ENCODE measurements at regions not wholly inside any gene's neighbourhood (a gene's known extent, or its start where the extent isn't known, plus 50 kb on each side); places are given as distances from the start of the nearest gene placed in this dataset.

DNA sequence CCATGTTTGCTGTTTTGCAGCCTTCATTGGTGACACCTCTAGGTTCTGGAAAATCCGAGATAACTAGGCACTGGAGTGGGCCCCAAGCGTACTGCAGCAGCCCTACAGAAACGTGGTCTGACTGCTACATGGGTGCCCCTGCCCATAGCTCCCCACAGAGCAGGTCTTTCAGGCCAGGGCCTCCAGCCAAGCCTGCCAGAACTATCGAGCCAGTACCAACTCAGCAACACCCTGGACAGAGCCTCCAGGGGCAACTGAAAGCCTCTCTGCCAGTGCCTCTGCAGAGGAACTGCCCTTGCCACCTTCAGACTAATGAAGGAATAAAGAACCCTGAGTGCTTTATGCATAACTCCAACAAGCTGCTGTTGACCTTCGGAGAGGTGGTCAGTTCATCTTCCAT lies 111.1 kb upstream of the PPP3CA start:
- H3K4me1 ChIP-seq (ENCODE audit: insufficient read depth, low read length, poor library complexity, severe bottlenecking), result peaks cover 16% of the 10 kb centered on the region
- H3K27me3 ChIP-seq (replicated peaks; ENCODE audit: insufficient read depth, low read depth, low read length, poor library complexity), result no peaks in the 10 kb centered on the region
- BruUV-seq (replicated peaks), result no TSS peak
- H3K4me3 ChIP-seq (ENCODE audit: low read depth, low read length, poor library complexity, severe bottlenecking), result no peak overlapping the region
- TF ChIP-seq, protein P1, sequence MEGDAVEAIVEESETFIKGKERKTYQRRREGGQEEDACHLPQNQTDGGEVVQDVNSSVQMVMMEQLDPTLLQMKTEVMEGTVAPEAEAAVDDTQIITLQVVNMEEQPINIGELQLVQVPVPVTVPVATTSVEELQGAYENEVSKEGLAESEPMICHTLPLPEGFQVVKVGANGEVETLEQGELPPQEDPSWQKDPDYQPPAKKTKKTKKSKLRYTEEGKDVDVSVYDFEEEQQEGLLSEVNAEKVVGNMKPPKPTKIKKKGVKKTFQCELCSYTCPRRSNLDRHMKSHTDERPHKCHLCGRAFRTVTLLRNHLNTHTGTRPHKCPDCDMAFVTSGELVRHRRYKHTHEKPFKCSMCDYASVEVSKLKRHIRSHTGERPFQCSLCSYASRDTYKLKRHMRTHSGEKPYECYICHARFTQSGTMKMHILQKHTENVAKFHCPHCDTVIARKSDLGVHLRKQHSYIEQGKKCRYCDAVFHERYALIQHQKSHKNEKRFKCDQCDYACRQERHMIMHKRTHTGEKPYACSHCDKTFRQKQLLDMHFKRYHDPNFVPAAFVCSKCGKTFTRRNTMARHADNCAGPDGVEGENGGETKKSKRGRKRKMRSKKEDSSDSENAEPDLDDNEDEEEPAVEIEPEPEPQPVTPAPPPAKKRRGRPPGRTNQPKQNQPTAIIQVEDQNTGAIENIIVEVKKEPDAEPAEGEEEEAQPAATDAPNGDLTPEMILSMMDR (conservative IDR thresholded peaks at IDR 0.05; ENCODE audit: low read depth, low read length), result no peak
- TF ChIP-seq EZH2 (IDR thresholded peaks at IDR 0.05; ENCODE audit: borderline replicate concordance, low read depth, low read length, poor library complexity, severe bottlenecking), result no peak
- ChIA-PET POLR2A (ENCODE audit: low non-redundant PET) (no interaction called here), CTCF (no interaction called here)
- DNase-seq (ENCODE audit: low spot score), result no peak
- no peaks in the 10 kb centered on the region for H3K36me3 ChIP-seq (ENCODE audit: insufficient read depth, low read length, poor library complexity, severe bottlenecking)
- H3K27ac ChIP-seq (ENCODE audit: low read depth, low read length, poor library complexity, severe bottlenecking), result no peak overlapping the region
- intact Hi-C loops (cut with micrococcal nuclease; ENCODE audit: unreplicated experiment), result no loop called here
- H3K9me3 ChIP-seq (ENCODE audit: low read depth, low read length, poor library complexity, severe bottlenecking), result peaks cover 7% of the 10 kb centered on the region

DNA sequence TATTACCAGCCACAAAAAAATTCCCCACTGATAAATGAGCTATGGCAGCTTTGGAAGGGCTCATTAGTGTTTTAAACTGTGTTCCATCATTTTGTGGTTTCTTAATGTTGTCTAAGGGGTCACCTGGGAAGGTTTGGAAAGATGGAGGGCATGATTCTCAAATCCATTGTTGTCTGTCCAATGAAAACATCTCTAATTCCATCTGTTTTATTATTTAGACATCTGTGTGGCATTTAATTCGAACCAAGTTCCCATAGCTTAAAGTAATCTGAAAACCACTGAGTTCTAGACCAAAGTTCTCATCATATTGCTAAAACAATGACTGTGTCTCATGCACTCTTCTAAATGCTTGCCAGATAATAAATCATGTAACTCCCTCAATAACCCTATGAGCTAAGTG lies 103.8 kb upstream of the PPP3CA start:
- H3K36me3 ChIP-seq (ENCODE audit: insufficient read depth, low read length, poor library complexity, severe bottlenecking), result no peaks in the 10 kb centered on the region
- intact Hi-C loops (cut with micrococcal nuclease; ENCODE audit: unreplicated experiment), result no loop called here
- TF ChIP-seq, protein P1 (conservative IDR thresholded peaks at IDR 0.05; ENCODE audit: low read depth, low read length), result no peak
- no peak for TF ChIP-seq EZH2 (IDR thresholded peaks at IDR 0.05; ENCODE audit: borderline replicate concordance, low read depth, low read length, poor library complexity, severe bottlenecking)
- ChIA-PET POLR2A (ENCODE audit: low non-redundant PET) (no interaction called here), CTCF (no interaction called here)
- no peaks in the 10 kb centered on the region for H3K27me3 ChIP-seq (replicated peaks; ENCODE audit: insufficient read depth, low read depth, low read length, poor library complexity)
- H3K4me1 ChIP-seq (ENCODE audit: insufficient read depth, low read length, poor library complexity, severe bottlenecking), result no peaks in the 10 kb centered on the region
- no peak overlapping the region for H3K27ac ChIP-seq (ENCODE audit: low read depth, low read length, poor library complexity, severe bottlenecking)
- no peak for DNase-seq (ENCODE audit: low spot score)
- H3K4me3 ChIP-seq (ENCODE audit: low read depth, low read length, poor library complexity, severe bottlenecking), result no peak overlapping the region
- H3K9me3 ChIP-seq (ENCODE audit: low read depth, low read length, poor library complexity, severe bottlenecking), result no peaks in the 10 kb centered on the region
- no TSS peak for BruUV-seq (replicated peaks)

DNA sequence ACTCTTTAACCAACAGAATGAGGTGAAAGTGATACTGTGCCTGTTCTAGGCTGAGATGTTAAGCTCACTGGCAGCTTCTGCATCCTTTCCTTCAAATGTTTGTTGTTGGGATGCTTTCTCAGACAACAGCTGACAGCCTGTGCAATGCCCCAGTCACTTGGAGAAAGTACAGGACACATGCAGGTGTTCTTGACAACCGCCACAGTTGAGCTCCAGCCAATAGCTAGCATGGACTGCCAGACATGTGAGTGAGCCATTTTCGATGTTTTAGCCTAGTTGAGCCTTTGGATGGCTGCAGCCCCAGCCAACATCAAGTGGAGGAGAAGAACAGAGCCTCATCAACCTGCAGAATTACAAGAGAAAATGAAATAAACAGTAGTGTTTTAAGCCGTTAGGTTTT lies 94.1 kb upstream of the PPP3CA start:
- Histone ChIP-seq H3K36me3 (ENCODE audit: insufficient read depth, low read length, poor library complexity, severe bottlenecking) (no peaks in the 10 kb centered on the region), H3K4me3 (ENCODE audit: low read depth, low read length, poor library complexity, severe bottlenecking) (no peak overlapping the region), H3K4me1 (ENCODE audit: insufficient read depth, low read length, poor library complexity, severe bottlenecking) (peaks cover 6% of the 10 kb centered on the region), H3K27ac (ENCODE audit: low read depth, low read length, poor library complexity, severe bottlenecking) (no peak overlapping the region), H3K27me3 (replicated peaks; ENCODE audit: insufficient read depth, low read depth, low read length, poor library complexity) (no peaks in the 10 kb centered on the region), H3K9me3 (ENCODE audit: low read depth, low read length, poor library complexity, severe bottlenecking) (no peaks in the 10 kb centered on the region)
- TF ChIP-seq, protein P1 (conservative IDR thresholded peaks at IDR 0.05; ENCODE audit: low read depth, low read length), result no peak
- TF ChIP-seq EZH2 (IDR thresholded peaks at IDR 0.05; ENCODE audit: borderline replicate concordance, low read depth, low read length, poor library complexity, severe bottlenecking), result no peak
- DNase-seq (ENCODE audit: low spot score), result no peak
- CTCF ChIA-PET, result no interaction called here
- no TSS peak for BruUV-seq (replicated peaks)
- POLR2A ChIA-PET (ENCODE audit: low non-redundant PET), result no interaction called here
- intact Hi-C loops (cut with micrococcal nuclease; ENCODE audit: unreplicated experiment), result no loop called here

Data from A673 (cell line).